HG02938 (cell line): ENCODE measurements at regions not wholly inside any gene's neighbourhood (a gene's known extent, or its start where the extent isn't known, plus 50 kb on each side); places are given as distances from the start of the nearest gene placed in this dataset.
A peak's percentile ranks its signal among the peaks of the same experiment; 100 is the strongest.

Source experiments
- ATAC-seq: cut with Tn5 transposase; IDR thresholded peaks from one replicate; pipeline ENCODE4 v1.9.1; 2021; ENCODE audit warnings: mild to moderate bottlenecking, moderate library complexity; ENCODE audit not compliant: unreplicated experiment

GRCh38 chr2:7829241-7829640 is 852.6 kb upstream of the ID2 start:
- ATAC-seq, result no peak

- ATAC-seq, result no peak
These were observed 851.2 kb upstream of the ID2 start for GRCh38 chr2:7830616-7831015.

GRCh38 chr2:7835151-7835550 is 846.7 kb upstream of the ID2 start:
- ATAC-seq, result no peak

- peak; percentile 96 for ATAC-seq
These were observed 845.9 kb upstream of the ID2 start for GRCh38 chr2:7835693-7836680.

- ATAC-seq, result no peak
These were observed 844.6 kb upstream of the ID2 start for GRCh38 chr2:7837237-7837760.

- no peak for ATAC-seq
These were observed 843.2 kb upstream of the ID2 start for GRCh38 chr2:7838669-7839068.

GRCh38 chr2:7840651-7841380 is 841.0 kb upstream of the ID2 start:
- ATAC-seq, result no peak

- no peak for ATAC-seq
These were observed 840.1 kb upstream of the ID2 start for GRCh38 chr2:7841751-7842150.

- no peak for ATAC-seq
These were observed 837.4 kb upstream of the ID2 start for GRCh38 chr2:7844414-7844965.

- no peak for ATAC-seq
These were observed 836.5 kb upstream of the ID2 start for GRCh38 chr2:7845332-7845731.

GRCh38 chr2:7846607-7847006 is 835.2 kb upstream of the ID2 start:
- no peak for ATAC-seq

GRCh38 chr2:7847321-7847720 is 834.5 kb upstream of the ID2 start:
- ATAC-seq, result no peak

- ATAC-seq, result no peak
These were observed 832.8 kb upstream of the ID2 start for GRCh38 chr2:7849027-7849426.

- ATAC-seq, result no peak
These were observed 832.3 kb upstream of the ID2 start for GRCh38 chr2:7849531-7849930.

GRCh38 chr2:7852546-7852945 is 829.3 kb upstream of the ID2 start:
- no peak for ATAC-seq

GRCh38 chr2:7857904-7858303 is 824.0 kb upstream of the ID2 start:
- no peak for ATAC-seq

GRCh38 chr2:7858624-7859023 is 823.2 kb upstream of the ID2 start:
- no peak for ATAC-seq

- no peak for ATAC-seq
These were observed 821.2 kb upstream of the ID2 start for GRCh38 chr2:7860693-7861092.

- no peak for ATAC-seq
These were observed 819.8 kb upstream of the ID2 start for GRCh38 chr2:7861910-7862702.

- no peak for ATAC-seq
These were observed 815.8 kb upstream of the ID2 start for GRCh38 chr2:7866104-7866503.

- no peak for ATAC-seq
These were observed 815.0 kb upstream of the ID2 start for GRCh38 chr2:7866825-7867224.
